NCI-H1417 (cell line): ENCODE measurements at regions not wholly inside any gene's neighbourhood (a gene's known extent, or its start where the extent isn't known, plus 50 kb on each side); places are given as distances from the start of the nearest gene placed in this dataset.
A peak's percentile ranks its signal among the peaks of the same experiment; 100 is the strongest.

Source experiments
- DNase-seq, 3 experiments: peaks; one replicate each; lab custom pipeline; 2025; lab: John Stamatoyannopoulos, UW

- no peak for DNase-seq
These were observed 65.7 kb upstream of the PROK2 start for GRCh38 chr3:71850654-71851053.

GRCh38 chr3:71849681-71850080, 64.7 kb upstream of the PROK2 start:
- DNase-seq = no peak

DNA sequence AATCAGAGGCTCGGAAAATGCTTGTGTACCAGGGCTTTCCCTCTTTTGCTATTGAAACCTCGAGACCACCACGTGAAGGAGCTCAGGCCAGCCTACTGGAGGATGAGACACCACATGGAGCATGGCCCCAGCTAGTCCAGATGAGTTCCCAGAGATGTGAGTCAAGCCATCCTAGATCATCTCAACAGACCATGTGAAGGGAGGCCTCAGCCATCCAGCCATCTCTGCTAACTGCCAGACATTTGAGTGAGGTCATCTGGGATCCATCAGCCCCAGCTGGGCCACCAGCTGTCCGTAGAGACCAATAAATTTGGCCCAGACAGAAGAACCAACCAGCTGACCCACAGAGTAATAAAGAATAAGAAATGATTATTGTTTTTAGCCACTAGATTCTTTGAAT, 62.8 kb upstream of the PROK2 start:
- no peak for DNase-seq

- peak in 1 of 3 experiments; percentile 1 for DNase-seq
These were observed 61.2 kb upstream of the PROK2 start for GRCh38 chr3:71846185-71846584.

GRCh38 chr3:71843071-71843470, 58.1 kb upstream of the PROK2 start:
- no peak for DNase-seq

GRCh38 chr3:71838406-71838805, 53.5 kb upstream of the PROK2 start:
- DNase-seq = no peak
